Liver (tissue), 8 donors: ENCODE measurements at regions not wholly inside any gene's neighbourhood (a gene's known extent, or its start where the extent isn't known, plus 50 kb on each side); places are given as distances from the start of the nearest gene placed in this dataset.

ENCODE experiments used
- DNase-seq: peaks from one replicate; pipeline ENCODE4 v3.0.0-alpha.2; 2017; ENCODE audit warnings: low spot score
- H3K27ac ChIP-seq, 2 donors: one replicate each; pipeline ENCODE4 v1.7.0; 2013; ENCODE audit warnings: inconsistent platforms in 2 of 2, low read length in 2 of 2, control low read depth in 1 of 2, low read depth in 1 of 2, mild to moderate bottlenecking in 1 of 2
- H3K27me3 ChIP-seq, 4 donors: one replicate each; pipeline versions ENCODE4 v1.6.1 to v1.7.0; 2013; ENCODE audit warnings: low read length in 3 of 4, inconsistent platforms in 1 of 4, mild to moderate bottlenecking in 1 of 4, moderate library complexity in 1 of 4; ENCODE audit not compliant: control insufficient read depth in 4 of 4, insufficient read depth in 4 of 4
- H3K36me3 ChIP-seq, 4 donors: one replicate each; pipeline versions ENCODE4 v1.6.1 to v1.7.0; 2013; ENCODE audit warnings: low read length in 3 of 4, mild to moderate bottlenecking in 3 of 4, low read depth in 1 of 4, moderate library complexity in 1 of 4; ENCODE audit not compliant: control insufficient read depth in 4 of 4, insufficient read depth in 3 of 4
- H3K4me1 ChIP-seq, 4 donors: one replicate each; pipeline versions ENCODE4 v1.6.1 to v1.7.0; 2013; ENCODE audit warnings: low read length in 3 of 4, mild to moderate bottlenecking in 3 of 4, moderate library complexity in 1 of 4; ENCODE audit not compliant: control insufficient read depth in 4 of 4, insufficient read depth in 4 of 4
- H3K4me3 ChIP-seq, 3 donors: one replicate each; pipeline versions ENCODE4 v1.6.1 to v1.7.0; 2013; ENCODE audit warnings: low read length in 3 of 3, control low read depth in 1 of 3, low read depth in 1 of 3, mild to moderate bottlenecking in 1 of 3
- H3K9ac ChIP-seq, 2 donors: one replicate each; pipeline ENCODE4 v1.7.0; 2013; ENCODE audit warnings: low read length in 2 of 2, mild to moderate bottlenecking in 2 of 2, moderate library complexity in 2 of 2, control low read depth in 1 of 2, low read depth in 1 of 2
- H3K9me3 ChIP-seq, 4 donors: one replicate each; pipeline versions ENCODE4 v1.6.1 to v1.7.0; 2013; ENCODE audit warnings: low read length in 3 of 4; ENCODE audit not compliant: control insufficient read depth in 4 of 4
- EGR1 ChIP-seq, 2 donors: IDR thresholded peaks; 2 replicates each; pipeline ENCODE4 v1.6.1; 2016 to 2018; ENCODE audit warnings: antibody characterized with exemption in 2 of 2, low read depth in 2 of 2
- FOXA2 ChIP-seq: IDR thresholded peaks from 2 replicates; pipeline ENCODE4 v1.6.1; 2016; ENCODE audit warnings: antibody characterized with exemption
- GABPA ChIP-seq, 2 donors: IDR thresholded peaks in 1 of 2; conservative IDR thresholded peaks in 1 of 2; 2 replicates each; pipeline ENCODE4 v1.6.1; 2016; ENCODE audit warnings: antibody characterized with exemption in 2 of 2, mild to moderate bottlenecking in 1 of 2, moderate library complexity in 1 of 2
- HNF4A ChIP-seq, 2 donors: conservative IDR thresholded peaks; 2 replicates each; pipeline ENCODE4 v1.6.1; 2016; ENCODE audit warnings: antibody characterized with exemption in 2 of 2, mild to moderate bottlenecking in 2 of 2
- HNF4G ChIP-seq: IDR thresholded peaks from 2 replicates; pipeline ENCODE4 v1.6.1; 2016; ENCODE audit warnings: antibody characterized with exemption
- JUND ChIP-seq, 2 donors: IDR thresholded peaks; 2 replicates each; pipeline ENCODE4 v1.6.1; 2016; ENCODE audit warnings: antibody characterized with exemption in 2 of 2
- NR2F2 ChIP-seq: IDR thresholded peaks from 2 replicates; pipeline ENCODE4 v1.6.1; 2016; ENCODE audit warnings: antibody characterized with exemption
- RAD21 ChIP-seq, 2 donors: IDR thresholded peaks; 2 replicates each; pipeline ENCODE4 v1.6.1; 2016; ENCODE audit warnings: antibody characterized with exemption in 2 of 2, mild to moderate bottlenecking in 2 of 2
- RXRA ChIP-seq, 2 donors: IDR thresholded peaks; 2 replicates each; pipeline ENCODE4 v1.6.1; 2017 to 2018; ENCODE audit warnings: antibody characterized with exemption in 2 of 2, mild to moderate bottlenecking in 1 of 2
- SP1 ChIP-seq: IDR thresholded peaks from 2 replicates; pipeline ENCODE4 v1.6.1; 2018; ENCODE audit warnings: antibody characterized with exemption, mild to moderate bottlenecking
- TAF1 ChIP-seq: conservative IDR thresholded peaks from 2 replicates; pipeline ENCODE4 v1.6.1; 2016; ENCODE audit warnings: antibody characterized with exemption, mild to moderate bottlenecking
- YY1 ChIP-seq: IDR thresholded peaks from 2 replicates; pipeline ENCODE4 v1.6.1; 2016; ENCODE audit warnings: antibody characterized with exemption, mild to moderate bottlenecking
- WGBS: extraction: QIAGEN DNeasy Blood & Tissue Kit; methylation state at CpG from one replicate; pipeline ENCODE4 v1.1.7; 2013; 5-methylcytosine and 5-hydroxymethylcytosine counted together
- TF ChIP-seq, protein P1 (sequence below): IDR thresholded peaks from 2 replicates; pipeline ENCODE4 v1.6.1; 2016; ENCODE audit warnings: antibody characterized with exemption
- TF ChIP-seq, protein P2 (sequence below): IDR thresholded peaks from 2 replicates; pipeline ENCODE4 v1.6.1; 2016; ENCODE audit warnings: antibody characterized with exemption
- TF ChIP-seq, protein P3 (sequence below): IDR thresholded peaks from 2 replicates; pipeline ENCODE4 v1.6.1; 2016; ENCODE audit warnings: antibody characterized with exemption, mild to moderate bottlenecking
- TF ChIP-seq, protein P4 (sequence below): fragments of 150-350 bp; IDR thresholded peaks from 2 replicates; pipeline ENCODE4 v1.5.1; 2017; ENCODE audit warnings: improper control_type of control experiment, low read depth, low read length; ENCODE audit not compliant: missing input control
- TF ChIP-seq, protein P5 (sequence below): IDR thresholded peaks from 2 replicates; pipeline ENCODE4 v1.6.1; 2016; ENCODE audit warnings: antibody characterized with exemption
- donor health status: healthy.
- donor health status: healthy.
- donor health status: healthy.
- donor health status: healthy.
- donor health status: healthy.

DNA sequence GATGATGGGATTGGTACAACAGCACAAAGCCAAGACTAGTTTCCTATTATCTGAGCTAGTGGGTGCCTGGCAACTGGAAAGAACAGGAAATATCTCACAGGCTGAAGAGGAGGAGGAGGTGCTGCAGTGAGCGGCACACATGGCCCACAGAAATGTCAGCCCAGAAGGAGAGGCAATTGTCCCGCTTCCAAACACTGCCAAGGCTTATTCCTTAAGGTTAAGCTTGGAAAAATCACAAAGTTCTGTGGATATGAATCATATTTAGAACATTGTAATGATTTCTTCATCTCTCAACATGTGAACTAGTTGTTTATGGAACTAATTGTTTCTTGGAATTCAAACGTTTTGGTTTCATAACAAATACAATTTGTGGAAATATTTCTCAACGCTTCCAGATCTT, 1019.5 kb upstream of the SEMA6A start:
- Histone ChIP-seq H3K4me3 (no peak overlapping the region), H3K9me3 (no peaks in the 10 kb centered on the region), H3K27me3 (no peaks in the 10 kb centered on the region), H3K9ac (no peak overlapping the region), H3K36me3 (no peaks in the 10 kb centered on the region), H3K27ac (no peak overlapping the region), H3K4me1 (no peaks in the 10 kb centered on the region)
- 63% methylated on average over 4 of the region's 4 CpGs for WGBS
- TF ChIP-seq, protein P1, sequence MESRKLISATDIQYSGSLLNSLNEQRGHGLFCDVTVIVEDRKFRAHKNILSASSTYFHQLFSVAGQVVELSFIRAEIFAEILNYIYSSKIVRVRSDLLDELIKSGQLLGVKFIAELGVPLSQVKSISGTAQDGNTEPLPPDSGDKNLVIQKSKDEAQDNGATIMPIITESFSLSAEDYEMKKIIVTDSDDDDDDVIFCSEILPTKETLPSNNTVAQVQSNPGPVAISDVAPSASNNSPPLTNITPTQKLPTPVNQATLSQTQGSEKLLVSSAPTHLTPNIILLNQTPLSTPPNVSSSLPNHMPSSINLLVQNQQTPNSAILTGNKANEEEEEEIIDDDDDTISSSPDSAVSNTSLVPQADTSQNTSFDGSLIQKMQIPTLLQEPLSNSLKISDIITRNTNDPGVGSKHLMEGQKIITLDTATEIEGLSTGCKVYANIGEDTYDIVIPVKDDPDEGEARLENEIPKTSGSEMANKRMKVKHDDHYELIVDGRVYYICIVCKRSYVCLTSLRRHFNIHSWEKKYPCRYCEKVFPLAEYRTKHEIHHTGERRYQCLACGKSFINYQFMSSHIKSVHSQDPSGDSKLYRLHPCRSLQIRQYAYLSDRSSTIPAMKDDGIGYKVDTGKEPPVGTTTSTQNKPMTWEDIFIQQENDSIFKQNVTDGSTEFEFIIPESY: no peak
- TF ChIP-seq HNF4G: no peak
- TF ChIP-seq HNF4A (conservative IDR thresholded peaks at IDR 0.05): no peak
- no peak for TF ChIP-seq GABPA (IDR thresholded peaks at IDR 0.05 in 1 of 2, conservative IDR thresholded peaks at IDR 0.05 in 1 of 2)
- no peak for TF ChIP-seq RXRA (IDR thresholded peaks at IDR 0.05)
- TF ChIP-seq YY1: no peak
- TF ChIP-seq, protein P2, sequence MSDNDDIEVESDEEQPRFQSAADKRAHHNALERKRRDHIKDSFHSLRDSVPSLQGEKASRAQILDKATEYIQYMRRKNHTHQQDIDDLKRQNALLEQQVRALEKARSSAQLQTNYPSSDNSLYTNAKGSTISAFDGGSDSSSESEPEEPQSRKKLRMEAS: no peak
- no peak for TF ChIP-seq SP1
- TF ChIP-seq, protein P3, sequence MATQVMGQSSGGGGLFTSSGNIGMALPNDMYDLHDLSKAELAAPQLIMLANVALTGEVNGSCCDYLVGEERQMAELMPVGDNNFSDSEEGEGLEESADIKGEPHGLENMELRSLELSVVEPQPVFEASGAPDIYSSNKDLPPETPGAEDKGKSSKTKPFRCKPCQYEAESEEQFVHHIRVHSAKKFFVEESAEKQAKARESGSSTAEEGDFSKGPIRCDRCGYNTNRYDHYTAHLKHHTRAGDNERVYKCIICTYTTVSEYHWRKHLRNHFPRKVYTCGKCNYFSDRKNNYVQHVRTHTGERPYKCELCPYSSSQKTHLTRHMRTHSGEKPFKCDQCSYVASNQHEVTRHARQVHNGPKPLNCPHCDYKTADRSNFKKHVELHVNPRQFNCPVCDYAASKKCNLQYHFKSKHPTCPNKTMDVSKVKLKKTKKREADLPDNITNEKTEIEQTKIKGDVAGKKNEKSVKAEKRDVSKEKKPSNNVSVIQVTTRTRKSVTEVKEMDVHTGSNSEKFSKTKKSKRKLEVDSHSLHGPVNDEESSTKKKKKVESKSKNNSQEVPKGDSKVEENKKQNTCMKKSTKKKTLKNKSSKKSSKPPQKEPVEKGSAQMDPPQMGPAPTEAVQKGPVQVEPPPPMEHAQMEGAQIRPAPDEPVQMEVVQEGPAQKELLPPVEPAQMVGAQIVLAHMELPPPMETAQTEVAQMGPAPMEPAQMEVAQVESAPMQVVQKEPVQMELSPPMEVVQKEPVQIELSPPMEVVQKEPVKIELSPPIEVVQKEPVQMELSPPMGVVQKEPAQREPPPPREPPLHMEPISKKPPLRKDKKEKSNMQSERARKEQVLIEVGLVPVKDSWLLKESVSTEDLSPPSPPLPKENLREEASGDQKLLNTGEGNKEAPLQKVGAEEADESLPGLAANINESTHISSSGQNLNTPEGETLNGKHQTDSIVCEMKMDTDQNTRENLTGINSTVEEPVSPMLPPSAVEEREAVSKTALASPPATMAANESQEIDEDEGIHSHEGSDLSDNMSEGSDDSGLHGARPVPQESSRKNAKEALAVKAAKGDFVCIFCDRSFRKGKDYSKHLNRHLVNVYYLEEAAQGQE: no peak
- no peak for DNase-seq

DNA sequence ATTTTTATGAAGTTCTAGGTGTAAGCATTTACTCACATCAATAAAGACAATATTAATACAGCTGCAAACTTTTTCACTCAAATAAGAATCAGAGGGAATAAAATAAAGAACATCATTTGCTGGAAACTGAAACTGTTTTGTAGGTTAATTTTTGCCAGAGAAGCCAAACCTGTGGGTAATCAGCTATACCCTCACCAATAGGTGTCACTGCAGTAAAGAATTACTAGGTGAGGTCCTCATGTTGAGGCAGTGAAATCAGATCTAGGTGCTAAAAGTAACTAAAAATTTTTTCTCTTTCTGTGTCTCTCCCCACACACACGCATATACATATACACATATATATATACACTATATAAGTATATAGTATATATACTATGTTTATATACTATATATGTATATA, 1016.3 kb upstream of the SEMA6A start:
- TF ChIP-seq NR2F2: no peak
- no peak for TF ChIP-seq TAF1
- no peak for TF ChIP-seq EGR1 (IDR thresholded peaks at IDR 0.05; ENCODE audit: low read depth in 2 of 2)
- TF ChIP-seq, protein P4, sequence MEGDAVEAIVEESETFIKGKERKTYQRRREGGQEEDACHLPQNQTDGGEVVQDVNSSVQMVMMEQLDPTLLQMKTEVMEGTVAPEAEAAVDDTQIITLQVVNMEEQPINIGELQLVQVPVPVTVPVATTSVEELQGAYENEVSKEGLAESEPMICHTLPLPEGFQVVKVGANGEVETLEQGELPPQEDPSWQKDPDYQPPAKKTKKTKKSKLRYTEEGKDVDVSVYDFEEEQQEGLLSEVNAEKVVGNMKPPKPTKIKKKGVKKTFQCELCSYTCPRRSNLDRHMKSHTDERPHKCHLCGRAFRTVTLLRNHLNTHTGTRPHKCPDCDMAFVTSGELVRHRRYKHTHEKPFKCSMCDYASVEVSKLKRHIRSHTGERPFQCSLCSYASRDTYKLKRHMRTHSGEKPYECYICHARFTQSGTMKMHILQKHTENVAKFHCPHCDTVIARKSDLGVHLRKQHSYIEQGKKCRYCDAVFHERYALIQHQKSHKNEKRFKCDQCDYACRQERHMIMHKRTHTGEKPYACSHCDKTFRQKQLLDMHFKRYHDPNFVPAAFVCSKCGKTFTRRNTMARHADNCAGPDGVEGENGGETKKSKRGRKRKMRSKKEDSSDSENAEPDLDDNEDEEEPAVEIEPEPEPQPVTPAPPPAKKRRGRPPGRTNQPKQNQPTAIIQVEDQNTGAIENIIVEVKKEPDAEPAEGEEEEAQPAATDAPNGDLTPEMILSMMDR: peak; percentile 32
- TF ChIP-seq SP1: no peak
- TF ChIP-seq, protein P3: no peak
- no peak for TF ChIP-seq JUND (IDR thresholded peaks at IDR 0.05)
- TF ChIP-seq, protein P5, sequence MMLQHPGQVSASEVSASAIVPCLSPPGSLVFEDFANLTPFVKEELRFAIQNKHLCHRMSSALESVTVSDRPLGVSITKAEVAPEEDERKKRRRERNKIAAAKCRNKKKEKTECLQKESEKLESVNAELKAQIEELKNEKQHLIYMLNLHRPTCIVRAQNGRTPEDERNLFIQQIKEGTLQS: no peak
- TF ChIP-seq RAD21 (IDR thresholded peaks at IDR 0.05): peak; percentile 63 to 65
- TF ChIP-seq, protein P1: no peak
- no peak for TF ChIP-seq FOXA2
- Histone ChIP-seq H3K9me3 (no peaks in the 10 kb centered on the region), H3K9ac (no peak overlapping the region), H3K4me1 (no peaks in the 10 kb centered on the region), H3K4me3 (no peak overlapping the region), H3K36me3 (no peaks in the 10 kb centered on the region), H3K27me3 (no peaks in the 10 kb centered on the region), H3K27ac (no peak overlapping the region)
- 42% methylated on average over 1 of the region's 1 CpG for WGBS
- DNase-seq: no peak
